CD4-positive, alpha-beta T cell (primary cell): ENCODE measurements at regions not wholly inside any gene's neighbourhood (a gene's known extent, or its start where the extent isn't known, plus 50 kb on each side); places are given as distances from the start of the nearest gene placed in this dataset.

ENCODE experiments used
- ATAC-seq: fragments of 200-7000 bp; cut with Tn5 transposase; one replicate; pipeline ENCODE4 v1.10.0; 2022; ENCODE audit warnings: mild to moderate bottlenecking; ENCODE audit not compliant: poor library complexity
- CTCF ChIA-PET: fragments of 350-600 bp; sonication (Branson Sonifier 250); formaldehyde crosslinking; loops from one replicate; lab custom pipeline; 2021; ENCODE audit warnings: antibody characterized with exemption, inconsistent platforms; lab: Charles Lee
- POLR2A ChIA-PET: fragments of 350-600 bp; sonication (Branson Sonifier 250); formaldehyde crosslinking; loops from one replicate; lab custom pipeline; 2021; ENCODE audit warnings: antibody characterized with exemption, inconsistent platforms; lab: Charles Lee
- DNase-seq, 14 experiments: peaks; one replicate each; pipeline ENCODE4 v3.0.0-alpha.2; 2013 to 2020; ENCODE audit warnings: mixed read lengths in 2 of 14
- H3K27ac ChIP-seq, 2 donors: one replicate each; pipeline versions ENCODE4 v1.5.1 to v1.7.0; 2013; ENCODE audit warnings: low read length in 2 of 2, low read depth in 1 of 2, mild to moderate bottlenecking in 1 of 2
- H3K27me3 ChIP-seq, 2 experiments: 1 replicate in 1 of 2; 2 replicates in 1 of 2; pipeline versions ENCODE4 v1.6.1 to v1.7.0; 2013; ENCODE audit warnings: low read length in 2 of 2, control low read depth in 1 of 2, mild to moderate bottlenecking in 1 of 2, moderate library complexity in 1 of 2; ENCODE audit not compliant: insufficient read depth in 2 of 2, control insufficient read depth in 1 of 2
- H3K36me3 ChIP-seq: one replicate; pipeline ENCODE4 v1.6.1; 2013; ENCODE audit warnings: low read length, control low read depth; ENCODE audit not compliant: insufficient read depth
- H3K4me1 ChIP-seq: one replicate; pipeline ENCODE4 v1.6.1; 2013; ENCODE audit warnings: low read length, control low read depth; ENCODE audit not compliant: insufficient read depth
- H3K4me3 ChIP-seq: one replicate; pipeline ENCODE4 v1.5.1; 2013; ENCODE audit warnings: mild to moderate bottlenecking, low read length, moderate library complexity
- H3K9me3 ChIP-seq, 2 experiments: 1 replicate in 1 of 2; 2 replicates in 1 of 2; pipeline versions ENCODE4 v1.6.1 to v1.7.0; 2013; ENCODE audit warnings: low read length in 2 of 2, mild to moderate bottlenecking in 2 of 2, control low read depth in 1 of 2, moderate library complexity in 1 of 2; ENCODE audit not compliant: control insufficient read depth in 1 of 2, insufficient read depth in 1 of 2
- H3K27ac Mint-ChIP-seq: one replicate; pipeline ENCODE4 v1.8.0; 2020; ENCODE audit warnings: mixed read lengths
- H3K27me3 Mint-ChIP-seq: one replicate; pipeline ENCODE4 v1.8.0; 2021; ENCODE audit warnings: mixed read lengths
- H3K36me3 Mint-ChIP-seq: one replicate; pipeline ENCODE4 v1.8.0; 2021; ENCODE audit warnings: low read depth, mixed read lengths
- H3K4me1 Mint-ChIP-seq: one replicate; pipeline ENCODE4 v1.8.0; 2021; ENCODE audit warnings: low read depth, mixed read lengths
- H3K4me3 Mint-ChIP-seq: one replicate; pipeline ENCODE4 v1.8.0; 2020; ENCODE audit warnings: mild to moderate bottlenecking, mixed read lengths
- H3K9me3 Mint-ChIP-seq: one replicate; pipeline ENCODE4 v1.8.0; 2020; ENCODE audit warnings: mixed read lengths
- intact Hi-C, 2 experiments: fragments of 100-400 bp; cut with DNase I in 1 of 2; cut with micrococcal nuclease in 1 of 2; formaldehyde crosslinking; loops; one replicate each; pipeline versions ENCODE4 v1.15.1 to v1.9.0; 2023 to 2025; cut with DNase I, micrococcal nuclease
- TF ChIP-seq, protein P1 (sequence below): fragments of 200-600 bp; IDR thresholded peaks from one replicate; pipeline ENCODE4 v1.8.0; 2022; ENCODE audit warnings: antibody characterized with exemption, mild to moderate bottlenecking

DNA sequence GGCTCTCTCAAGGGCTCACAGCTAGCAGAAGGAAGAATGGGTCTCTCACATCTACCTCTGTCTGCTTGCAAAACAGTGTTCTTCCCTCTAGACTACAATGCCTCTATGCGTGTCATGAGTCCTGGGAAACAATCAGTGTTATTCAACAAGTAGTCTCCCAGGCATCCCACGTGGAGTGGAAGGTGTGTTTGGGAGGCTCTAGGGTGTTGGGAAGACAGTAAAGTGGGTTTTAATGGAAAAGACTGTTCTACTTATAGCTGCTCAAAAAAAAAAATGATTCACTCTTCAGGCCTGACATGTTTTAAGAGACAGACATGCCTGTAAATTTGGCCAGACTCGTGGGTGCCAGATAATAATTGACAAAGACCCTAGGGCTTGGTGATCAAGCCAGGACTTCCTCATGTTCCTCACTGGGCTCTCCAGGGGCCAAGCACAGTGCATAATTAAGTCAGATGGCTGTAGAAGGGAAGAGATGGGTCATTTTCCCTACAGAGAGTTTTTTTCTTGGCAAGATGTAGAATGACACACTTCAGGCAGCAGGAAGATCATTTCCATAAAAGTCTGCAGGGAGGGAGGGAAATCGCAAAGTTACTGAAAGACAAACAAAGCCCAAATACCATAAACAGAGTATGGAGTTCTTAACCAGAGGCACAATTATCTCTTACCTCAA is 246.4 kb downstream of the ACTL7B start:
- Mint-ChIP-seq H3K9me3 (no peaks in the 10 kb centered on the region), H3K4me1 (no peaks in the 10 kb centered on the region), H3K4me3 (no peak overlapping the region), H3K36me3 (no peaks in the 10 kb centered on the region), H3K27me3 (no peaks in the 10 kb centered on the region), H3K27ac (no peak overlapping the region)
- ATAC-seq (no peak), DNase-seq (no peak)
- ChIA-PET CTCF (no interaction called here), POLR2A (no interaction called here)
- TF ChIP-seq, protein P1, sequence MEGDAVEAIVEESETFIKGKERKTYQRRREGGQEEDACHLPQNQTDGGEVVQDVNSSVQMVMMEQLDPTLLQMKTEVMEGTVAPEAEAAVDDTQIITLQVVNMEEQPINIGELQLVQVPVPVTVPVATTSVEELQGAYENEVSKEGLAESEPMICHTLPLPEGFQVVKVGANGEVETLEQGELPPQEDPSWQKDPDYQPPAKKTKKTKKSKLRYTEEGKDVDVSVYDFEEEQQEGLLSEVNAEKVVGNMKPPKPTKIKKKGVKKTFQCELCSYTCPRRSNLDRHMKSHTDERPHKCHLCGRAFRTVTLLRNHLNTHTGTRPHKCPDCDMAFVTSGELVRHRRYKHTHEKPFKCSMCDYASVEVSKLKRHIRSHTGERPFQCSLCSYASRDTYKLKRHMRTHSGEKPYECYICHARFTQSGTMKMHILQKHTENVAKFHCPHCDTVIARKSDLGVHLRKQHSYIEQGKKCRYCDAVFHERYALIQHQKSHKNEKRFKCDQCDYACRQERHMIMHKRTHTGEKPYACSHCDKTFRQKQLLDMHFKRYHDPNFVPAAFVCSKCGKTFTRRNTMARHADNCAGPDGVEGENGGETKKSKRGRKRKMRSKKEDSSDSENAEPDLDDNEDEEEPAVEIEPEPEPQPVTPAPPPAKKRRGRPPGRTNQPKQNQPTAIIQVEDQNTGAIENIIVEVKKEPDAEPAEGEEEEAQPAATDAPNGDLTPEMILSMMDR, result no peak
- intact Hi-C loops, result no loop called here
- Histone ChIP-seq H3K9me3 (no peaks in the 10 kb centered on the region), H3K36me3 (no peaks in the 10 kb centered on the region), H3K27me3 (no peaks in the 10 kb centered on the region), H3K4me1 (no peaks in the 10 kb centered on the region), H3K4me3 (no peak overlapping the region), H3K27ac (no peak overlapping the region)

DNA sequence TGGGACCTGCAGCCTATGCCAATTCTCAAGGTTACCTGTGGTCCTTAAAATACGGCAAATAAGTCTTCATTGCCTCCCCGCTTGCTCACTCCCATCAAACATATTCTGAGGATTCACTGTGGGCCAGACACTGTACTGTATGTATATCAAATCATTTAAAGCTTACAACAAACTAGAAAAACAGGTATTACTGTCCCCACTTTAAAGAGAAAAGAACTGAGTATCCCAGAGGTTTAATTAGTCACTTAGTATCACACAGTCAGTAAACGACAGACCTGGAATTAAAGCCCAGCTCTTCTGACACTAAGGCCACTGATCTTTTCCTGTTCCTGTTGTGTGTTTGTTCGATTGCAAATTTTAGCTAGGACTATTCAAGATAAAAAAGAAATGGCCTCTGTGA is 248.2 kb downstream of the ACTL7B start:
- no peaks in the 10 kb centered on the region for H3K4me1 ChIP-seq
- Mint-ChIP-seq H3K4me3 (no peak overlapping the region), H3K36me3 (no peaks in the 10 kb centered on the region), H3K27me3 (no peaks in the 10 kb centered on the region), H3K4me1 (no peaks in the 10 kb centered on the region), H3K27ac (no peak overlapping the region), H3K9me3 (no peaks in the 10 kb centered on the region)
- H3K27me3 ChIP-seq, result no peaks in the 10 kb centered on the region
- H3K27ac ChIP-seq, result no peak overlapping the region
- DNase-seq (no peak), ATAC-seq (no peak)
- H3K4me3 ChIP-seq, result no peak overlapping the region
- intact Hi-C loops, result no loop called here
- POLR2A ChIA-PET, result no interaction called here
- no peaks in the 10 kb centered on the region for H3K36me3 ChIP-seq
- H3K9me3 ChIP-seq, result no peaks in the 10 kb centered on the region
- CTCF ChIA-PET, result no interaction called here
- TF ChIP-seq, protein P1, result no peak

DNA sequence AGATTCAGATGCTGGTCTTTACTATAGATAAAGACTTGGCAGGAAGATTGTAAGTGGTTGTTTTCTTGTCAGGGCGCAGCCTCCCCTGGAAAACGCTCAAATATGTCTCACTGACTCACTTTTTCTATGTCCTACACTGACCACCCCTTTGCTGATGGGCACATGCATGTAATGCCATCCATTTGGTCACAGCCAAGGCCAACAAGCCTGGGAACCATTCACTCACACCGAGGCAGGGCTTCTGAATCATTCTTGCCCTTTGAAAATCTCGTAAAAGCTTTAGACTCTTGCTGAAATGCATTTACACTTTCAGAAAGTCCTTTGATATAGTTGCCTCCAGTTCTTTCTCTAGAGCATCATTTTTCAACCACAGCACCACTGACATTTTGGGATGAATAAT is 249.4 kb downstream of the ACTL7B start:
- H3K9me3 Mint-ChIP-seq, result no peaks in the 10 kb centered on the region
- POLR2A ChIA-PET, result no interaction called here

More for the DNA sequence above, 249.4 kb downstream of the ACTL7B start:
- TF ChIP-seq, protein P1, result no peak
- H3K36me3 ChIP-seq, result no peaks in the 10 kb centered on the region
- ATAC-seq (no peak), DNase-seq (no peak)
- Mint-ChIP-seq H3K27me3 (peaks cover 5% of the 10 kb centered on the region), H3K4me1 (no peaks in the 10 kb centered on the region), H3K27ac (no peak overlapping the region), H3K36me3 (no peaks in the 10 kb centered on the region), H3K4me3 (no peak overlapping the region)
- no peak overlapping the region for H3K4me3 ChIP-seq
- H3K4me1 ChIP-seq, result no peaks in the 10 kb centered on the region
- no peaks in the 10 kb centered on the region for H3K27me3 ChIP-seq
- no peaks in the 10 kb centered on the region for H3K9me3 ChIP-seq
- H3K27ac ChIP-seq, result no peak overlapping the region
- CTCF ChIA-PET, result no interaction called here
- intact Hi-C loops, result no loop called here
